NCI-H748 treated with DMSO at 0.1 percent for 48 hours (cell line): ENCODE measurements at regions not wholly inside any gene's neighbourhood (a gene's known extent, or its start where the extent isn't known, plus 50 kb on each side); places are given as distances from the start of the nearest gene placed in this dataset.
"Not testable (repeated sequence)": the region's sequence is repeated elsewhere in the genome, so short reads cannot be mapped to it uniquely, and the experiment has no call there.

ENCODE experiments used
- DNase-seq: peaks from one replicate; lab custom pipeline; 2025; lab: John Stamatoyannopoulos, UW

DNA sequence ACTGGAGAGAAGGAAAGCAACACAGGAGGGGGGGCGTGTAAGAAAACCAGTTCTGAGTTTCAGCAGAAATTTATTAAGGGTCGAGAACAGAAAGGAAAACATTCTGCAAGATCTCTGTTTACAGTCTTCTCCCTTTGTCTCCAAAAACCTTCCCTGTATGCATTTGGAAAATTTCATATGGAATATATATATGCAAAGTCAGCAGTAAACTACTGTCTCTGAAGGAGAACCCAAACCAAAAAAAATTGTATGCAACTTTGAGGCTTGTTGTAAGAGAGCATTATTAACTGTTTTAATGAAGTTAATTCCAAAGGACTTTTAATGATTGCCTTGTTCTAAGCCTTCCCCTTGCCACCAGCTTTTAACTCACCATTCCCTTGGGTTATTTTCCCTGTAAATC lies 238.2 kb upstream of the GPR149 start:
- no peak for DNase-seq

DNA sequence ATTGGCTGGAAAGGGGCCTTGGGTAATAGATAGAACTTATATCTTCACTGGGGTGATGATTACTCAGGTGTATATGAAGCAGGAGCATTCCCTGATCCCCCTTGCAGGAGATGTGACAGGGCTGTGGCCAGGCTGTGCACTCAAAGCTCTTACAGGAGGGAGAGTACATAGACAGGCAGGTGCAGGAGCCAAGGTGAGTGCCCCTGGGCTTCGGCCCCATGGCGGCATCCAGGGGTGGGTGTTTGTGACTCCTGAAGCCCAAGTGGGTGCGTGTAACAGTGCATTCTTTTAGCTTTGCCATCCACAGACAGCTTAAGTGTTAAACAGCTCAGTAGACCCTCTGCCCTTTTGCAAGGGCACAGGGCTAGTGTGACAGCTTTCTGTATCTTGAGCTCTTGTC lies 236.6 kb upstream of the GPR149 start:
- DNase-seq: no peak

DNA sequence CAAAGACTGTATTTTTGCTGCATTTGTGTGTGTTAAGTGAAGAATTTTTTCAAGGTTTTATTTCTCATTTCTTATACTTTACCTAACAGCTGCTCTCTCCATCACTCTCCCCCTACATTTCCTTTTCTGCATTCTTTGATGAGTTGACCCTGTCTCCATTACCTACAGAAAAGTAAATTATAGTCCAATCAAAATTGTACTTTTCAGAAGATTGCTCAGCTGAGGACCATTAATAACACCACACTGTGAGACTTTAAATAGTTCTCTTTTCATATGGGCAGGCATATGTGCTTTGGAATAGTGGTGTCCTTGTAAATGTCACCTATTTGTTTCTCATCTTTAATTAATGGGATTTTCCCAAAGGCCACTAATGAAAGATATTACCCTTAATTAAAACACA lies 234.7 kb upstream of the GPR149 start:
- no peak for DNase-seq

DNA sequence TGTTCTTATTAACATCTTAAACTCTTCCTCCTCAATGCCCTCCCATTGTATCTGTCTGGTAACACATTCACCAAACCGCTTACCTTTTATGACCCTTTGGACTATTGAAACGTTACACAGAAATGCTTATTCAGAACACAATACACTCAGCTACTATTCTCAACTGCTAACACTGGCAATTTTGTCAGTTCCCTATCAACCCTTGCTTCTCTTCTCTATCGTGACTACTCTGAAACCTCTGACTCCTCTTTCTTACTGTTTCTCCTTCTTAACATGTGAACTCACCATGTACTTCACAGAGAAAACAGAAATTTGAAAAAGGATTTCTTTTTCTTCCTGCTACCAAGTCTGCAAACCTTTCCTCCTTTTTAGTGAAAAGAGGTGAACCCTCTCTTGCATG lies 232.9 kb upstream of the GPR149 start:
- no peak for DNase-seq

DNA sequence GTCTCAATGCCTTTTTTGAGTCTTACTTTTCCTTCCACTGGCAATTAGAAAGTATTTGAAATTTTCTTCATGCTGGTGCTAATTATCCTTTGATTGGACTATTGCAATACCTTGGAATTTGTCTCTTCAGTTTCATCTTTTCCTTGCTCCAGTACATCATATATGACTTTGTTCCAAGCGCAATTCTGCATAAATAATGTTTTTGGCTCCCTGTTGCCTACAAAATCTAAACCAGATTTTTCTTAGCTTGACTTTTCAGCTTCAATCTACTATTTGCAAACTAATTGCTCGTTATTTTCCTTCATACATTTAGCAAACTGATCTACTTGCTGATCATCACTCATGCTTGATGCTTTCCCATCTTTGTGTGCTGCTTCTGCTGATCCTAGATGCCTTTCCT lies 230.8 kb upstream of the GPR149 start:
- no peak for DNase-seq

DNA sequence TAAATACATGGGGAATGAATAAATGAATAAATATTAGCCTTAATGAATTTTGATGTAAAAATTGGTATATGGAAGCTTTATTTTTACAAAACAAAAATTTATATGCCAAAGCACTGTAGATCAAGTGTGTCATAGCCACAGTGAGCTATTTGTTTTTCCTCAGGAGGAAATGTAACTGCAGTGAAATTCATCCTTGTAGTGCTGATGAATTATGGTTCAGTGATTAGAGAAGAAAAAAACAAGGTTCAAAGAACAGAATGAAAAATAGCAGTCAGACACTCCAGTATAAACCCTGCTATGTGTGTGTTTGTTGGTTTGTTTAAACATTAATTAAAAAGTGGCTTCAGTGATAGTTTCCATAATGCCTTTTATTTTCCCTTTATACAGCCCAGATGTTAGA lies 228.0 kb upstream of the GPR149 start:
- DNase-seq: no peak

DNA sequence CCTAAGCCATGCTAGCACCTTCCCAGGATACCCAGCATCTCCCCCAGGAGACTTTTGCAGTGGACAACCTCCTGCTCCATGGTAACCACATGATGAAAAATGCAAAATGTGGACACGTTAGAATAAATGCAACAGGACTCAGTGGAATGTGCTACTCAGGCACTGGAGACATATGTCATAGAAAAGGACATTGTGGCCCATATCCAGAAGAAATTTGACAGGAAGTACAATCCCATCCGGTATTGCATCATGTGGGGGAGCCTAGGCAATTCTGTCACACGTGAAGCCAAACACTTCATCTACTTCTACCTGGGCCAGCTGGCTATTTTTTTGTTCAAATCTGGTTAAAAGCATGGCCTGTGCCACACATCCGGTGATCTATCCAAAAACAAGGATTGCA lies 227.2 kb upstream of the GPR149 start:
- no peak for DNase-seq

DNA sequence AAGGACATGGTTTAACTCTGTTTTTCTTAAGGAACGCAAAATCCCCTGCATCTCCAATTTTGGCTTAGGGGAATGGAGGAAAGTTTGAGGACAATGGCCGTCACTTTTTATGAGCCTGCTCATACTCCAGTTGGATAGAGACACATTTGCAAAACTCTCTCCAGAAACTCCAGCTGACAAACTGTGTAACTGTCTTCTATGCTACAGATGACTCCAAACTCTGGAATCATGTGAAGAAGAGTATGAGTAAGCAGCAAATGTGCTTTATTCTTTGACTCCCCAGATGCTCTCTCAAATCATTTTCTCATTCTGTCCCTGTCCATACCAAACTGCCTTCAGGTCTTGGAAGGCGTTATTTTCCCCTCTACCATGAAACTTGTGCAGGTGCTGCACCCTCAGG lies 226.5 kb upstream of the GPR149 start:
- no peak for DNase-seq

DNA sequence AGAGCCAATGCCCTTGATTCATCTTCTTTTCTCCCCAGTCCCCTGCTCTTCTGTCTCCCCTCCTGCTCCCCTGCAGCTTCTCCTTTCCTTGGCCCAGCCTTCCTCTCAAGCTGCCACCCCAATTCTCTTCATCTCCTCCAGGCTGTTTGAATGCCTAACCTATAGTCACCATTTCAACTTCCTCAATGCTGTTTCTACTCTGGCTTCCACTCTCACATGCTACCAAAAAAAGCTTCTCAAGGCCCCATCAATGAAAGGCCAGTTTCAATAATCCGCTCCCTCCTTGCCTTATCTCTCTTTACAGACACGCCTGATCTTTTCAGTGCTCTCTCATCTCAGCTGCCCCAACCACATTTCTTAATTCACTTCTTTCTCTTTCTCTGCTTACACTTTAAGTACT lies 212.2 kb upstream of the GPR149 start:
- DNase-seq: no peak

DNA sequence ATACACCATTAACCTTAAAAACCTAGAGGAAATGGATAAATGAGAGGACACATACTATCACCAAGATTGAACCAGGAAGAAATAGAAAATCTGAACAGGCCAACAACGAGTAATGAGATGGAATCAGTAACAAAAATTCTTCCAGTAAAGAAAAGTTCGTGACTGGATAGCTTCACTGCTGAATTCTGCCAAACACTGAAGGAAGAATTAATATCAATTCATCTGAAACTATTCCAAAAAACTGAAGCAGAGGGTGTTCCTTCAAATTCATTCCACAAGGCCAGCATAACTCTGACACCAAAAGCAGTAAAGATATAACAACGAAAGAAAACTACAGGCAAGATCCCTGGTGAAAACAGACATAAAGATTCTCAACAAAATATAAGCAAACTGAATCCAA lies 195.8 kb upstream of the GPR149 start:
- no peak for DNase-seq

DNA sequence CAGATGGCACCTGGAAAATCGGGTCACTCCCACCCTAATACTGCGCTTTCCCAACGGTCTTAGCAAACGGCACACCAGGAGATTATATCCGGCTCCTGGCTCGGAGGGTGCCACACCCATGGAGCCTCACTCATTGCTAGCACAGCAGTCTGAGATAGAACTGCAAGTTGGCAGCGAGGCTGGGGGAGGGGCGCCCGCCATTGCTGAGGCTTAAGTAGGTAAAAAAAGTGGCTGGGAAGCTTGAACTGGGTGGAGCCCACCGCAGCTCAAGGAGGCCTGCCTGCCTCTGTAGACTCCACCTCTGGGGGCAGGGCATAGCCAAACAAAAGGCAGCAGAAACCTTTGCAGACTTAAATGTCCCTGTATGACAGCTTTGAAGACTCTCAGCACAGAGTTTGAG lies 189.6 kb upstream of the GPR149 start:
- not testable (repeated sequence) for DNase-seq

DNA sequence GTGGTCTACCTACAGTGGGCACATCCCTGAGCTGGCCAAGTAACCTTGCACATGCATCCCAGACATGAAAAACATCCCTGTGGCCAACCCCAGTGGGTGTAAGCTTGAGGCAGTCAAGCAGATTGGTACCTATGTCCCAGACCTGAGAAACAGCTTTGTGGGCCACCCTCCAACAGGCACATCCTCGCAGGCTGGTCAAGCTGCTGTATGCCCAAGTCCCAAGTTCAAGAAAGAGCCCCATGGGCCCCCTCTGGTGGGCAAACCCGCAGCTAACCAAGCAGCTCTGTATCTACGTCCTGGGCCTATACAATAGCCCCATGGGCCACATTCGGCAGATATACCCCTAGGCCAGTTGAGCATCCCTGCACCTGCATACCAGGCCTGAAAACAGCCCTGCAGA lies 186.3 kb upstream of the GPR149 start:
- no peak for DNase-seq

DNA sequence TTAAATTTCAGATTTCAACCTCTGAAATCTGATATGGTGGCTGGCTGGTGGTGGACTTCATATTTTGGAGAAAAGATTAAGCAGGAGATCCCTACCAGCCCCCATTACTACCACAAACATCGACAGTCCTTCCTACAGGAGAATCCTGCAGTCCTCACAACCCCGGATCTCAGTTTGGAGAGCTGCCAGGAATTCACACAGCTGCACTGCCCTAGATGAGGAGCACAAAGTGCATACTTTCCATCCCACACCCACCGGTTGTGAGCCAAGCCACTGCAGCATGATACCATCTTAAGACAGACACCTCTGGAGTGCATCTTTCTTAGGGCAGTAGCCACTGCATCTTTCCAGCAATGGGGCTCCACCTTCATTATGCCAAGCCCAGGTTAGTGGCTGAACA lies 185.5 kb upstream of the GPR149 start:
- no peak for DNase-seq

DNA sequence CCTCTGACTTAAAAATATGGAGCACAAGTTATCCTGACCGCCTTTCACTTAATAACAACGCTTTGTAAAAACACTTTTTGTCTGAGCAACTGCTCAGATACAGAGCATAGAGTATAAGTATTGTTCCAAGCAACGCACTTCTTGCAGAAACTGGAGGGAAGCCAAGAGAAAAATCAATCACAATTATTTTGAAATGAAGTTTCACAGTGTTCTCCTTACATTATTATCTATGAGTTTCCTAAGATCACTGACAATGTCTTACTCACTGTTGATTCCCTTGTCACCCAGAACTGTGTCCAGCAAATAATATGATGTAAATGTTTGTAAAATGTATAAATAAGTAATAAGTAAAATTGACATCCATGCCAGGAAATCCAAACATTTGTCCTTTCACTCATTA lies 184.6 kb upstream of the GPR149 start:
- DNase-seq: no peak

DNA sequence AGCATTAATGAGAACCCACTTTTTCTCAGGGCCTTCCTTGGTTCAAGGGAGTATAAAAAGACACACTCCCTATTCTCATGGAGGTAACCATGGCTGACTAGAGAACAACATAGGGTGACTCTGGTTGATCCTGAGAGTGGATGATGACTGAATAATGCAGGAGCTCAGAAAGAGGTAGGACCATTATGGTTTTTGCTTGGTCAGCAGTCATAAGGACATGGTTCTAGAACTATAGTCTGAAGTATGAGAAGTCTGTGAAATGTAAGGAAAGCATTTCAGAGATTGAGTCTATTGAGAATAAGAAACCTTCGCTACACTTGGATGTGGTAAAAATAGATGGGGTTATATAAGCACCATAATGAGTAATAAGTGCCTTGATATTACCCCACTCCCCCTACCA lies 184.1 kb upstream of the GPR149 start:
- no peak for DNase-seq

DNA sequence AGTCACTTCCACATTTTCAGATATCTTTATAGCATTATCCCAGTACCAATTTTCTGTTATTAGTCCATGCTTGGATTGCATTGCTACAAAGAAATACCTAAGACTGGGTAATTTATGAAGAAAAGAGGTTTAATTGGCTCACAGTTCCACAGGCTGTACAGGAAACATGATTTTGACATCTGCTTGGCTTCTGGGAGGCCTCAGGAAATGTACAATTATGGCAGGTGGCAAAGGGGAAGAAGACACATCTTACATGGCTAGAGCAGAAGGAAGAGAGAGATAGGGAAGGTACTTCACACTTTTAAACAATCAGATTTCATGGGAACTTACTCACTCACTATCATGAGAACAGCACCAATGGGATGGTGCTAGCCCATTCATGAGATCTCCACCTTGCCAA lies 172.3 kb upstream of the GPR149 start:
- no peak for DNase-seq

DNA sequence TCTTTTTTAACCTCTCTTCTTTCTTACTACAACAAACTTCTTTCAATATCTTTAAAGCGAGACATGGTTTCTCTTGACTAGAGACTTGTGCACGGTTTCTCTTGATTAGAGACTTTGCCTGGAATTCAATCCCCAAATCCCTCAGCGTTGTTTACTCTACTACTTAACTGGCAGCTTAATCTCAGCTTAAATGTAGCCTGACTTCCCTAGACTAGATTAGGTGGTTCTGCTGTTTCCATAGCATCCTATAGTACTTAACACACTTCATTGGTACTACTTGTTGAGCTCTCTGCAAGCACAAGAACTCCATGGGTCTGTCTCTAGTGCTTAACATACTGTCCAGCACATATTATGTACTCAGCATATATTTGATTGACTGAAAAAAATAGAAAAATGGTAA lies 168.2 kb upstream of the GPR149 start:
- no peak for DNase-seq

DNA sequence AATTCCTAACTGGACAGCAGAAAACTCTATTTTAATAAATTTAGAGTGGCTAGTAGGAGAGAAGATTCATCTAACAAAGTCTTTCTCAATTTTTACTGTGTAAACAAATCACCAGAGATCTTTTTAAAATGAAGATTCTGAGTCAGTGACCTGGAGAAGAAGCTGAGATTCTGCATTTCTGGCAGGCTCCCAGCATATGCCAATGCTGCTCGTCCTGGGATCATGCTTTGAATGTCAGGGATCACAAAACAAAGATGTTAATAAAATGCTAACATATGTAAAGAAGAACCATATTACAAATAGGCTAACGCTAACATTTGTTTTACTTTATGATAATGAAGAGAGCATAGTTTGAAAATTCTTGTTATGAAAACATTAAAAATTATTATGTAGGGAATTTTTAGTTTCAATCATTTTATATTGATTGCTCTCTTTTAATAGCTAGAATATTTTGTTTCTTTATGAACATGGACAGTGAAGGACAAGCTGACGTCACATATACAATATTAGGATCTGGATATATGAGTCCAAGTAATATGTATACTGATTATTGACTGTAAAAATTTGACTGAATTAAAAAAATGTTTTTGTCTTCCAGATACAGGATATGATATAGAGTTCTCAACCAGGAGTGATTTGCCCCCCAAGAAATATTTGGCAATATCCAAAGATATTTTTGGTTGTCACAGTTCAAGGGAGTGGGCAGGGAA lies 160.8 kb upstream of the GPR149 start:
- DNase-seq: no peak

DNA sequence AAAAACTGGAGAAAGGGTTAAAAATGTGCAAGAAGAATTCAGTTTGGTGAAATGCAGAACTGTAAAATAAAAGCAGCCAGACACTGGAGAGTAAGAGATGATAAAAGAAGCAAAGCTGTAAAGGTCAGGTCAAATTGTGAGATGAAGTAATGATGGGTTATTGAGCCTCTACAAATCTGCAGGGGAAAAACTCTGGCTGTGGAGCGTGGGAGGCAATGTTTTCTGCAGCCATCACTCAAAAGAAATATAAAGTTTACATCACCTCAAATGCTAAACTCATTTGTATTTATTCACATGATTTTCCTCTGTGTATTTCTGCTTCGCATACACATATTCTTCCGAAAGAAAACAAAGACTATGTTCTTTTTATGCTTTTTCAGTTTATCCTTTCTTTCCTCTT lies 158.8 kb upstream of the GPR149 start:
- DNase-seq: no peak

DNA sequence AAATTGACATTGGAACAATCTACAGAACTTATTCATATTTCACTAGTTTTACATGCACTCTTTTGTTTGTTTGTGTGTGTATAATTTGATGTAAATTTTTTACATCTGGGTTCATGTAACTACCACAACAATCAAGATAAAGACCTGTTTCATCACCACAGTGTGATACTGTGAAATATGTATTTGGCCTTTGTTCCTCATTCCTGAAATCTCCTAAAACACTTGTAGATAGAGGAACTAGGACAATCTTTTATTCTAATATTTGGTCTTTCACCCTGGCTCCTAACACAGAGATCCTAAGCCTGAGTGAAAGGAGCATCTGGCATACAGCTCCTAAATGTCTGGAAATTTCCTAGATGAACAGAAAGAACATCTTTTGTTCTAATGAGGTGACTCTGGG lies 155.0 kb upstream of the GPR149 start:
- DNase-seq: no peak

DNA sequence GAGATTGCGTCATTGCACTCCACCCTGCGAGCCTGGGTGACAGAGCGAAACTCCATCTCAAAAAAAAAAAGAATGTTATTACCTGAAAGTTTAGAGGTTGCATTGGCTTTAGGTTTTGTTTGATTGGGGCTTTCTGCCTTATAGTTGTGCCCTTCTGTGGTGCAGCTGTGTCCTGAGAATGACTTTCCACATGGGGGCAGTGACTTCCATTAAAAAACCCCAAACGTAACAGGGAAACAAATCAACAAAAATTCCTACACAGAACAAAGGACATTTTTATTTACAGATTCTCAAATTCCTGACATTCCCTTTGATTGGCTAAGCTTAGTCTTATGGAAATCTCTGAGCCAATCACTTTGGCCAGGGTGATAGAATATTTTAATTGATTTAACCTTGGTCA lies 154.1 kb upstream of the GPR149 start:
- DNase-seq: no peak

DNA sequence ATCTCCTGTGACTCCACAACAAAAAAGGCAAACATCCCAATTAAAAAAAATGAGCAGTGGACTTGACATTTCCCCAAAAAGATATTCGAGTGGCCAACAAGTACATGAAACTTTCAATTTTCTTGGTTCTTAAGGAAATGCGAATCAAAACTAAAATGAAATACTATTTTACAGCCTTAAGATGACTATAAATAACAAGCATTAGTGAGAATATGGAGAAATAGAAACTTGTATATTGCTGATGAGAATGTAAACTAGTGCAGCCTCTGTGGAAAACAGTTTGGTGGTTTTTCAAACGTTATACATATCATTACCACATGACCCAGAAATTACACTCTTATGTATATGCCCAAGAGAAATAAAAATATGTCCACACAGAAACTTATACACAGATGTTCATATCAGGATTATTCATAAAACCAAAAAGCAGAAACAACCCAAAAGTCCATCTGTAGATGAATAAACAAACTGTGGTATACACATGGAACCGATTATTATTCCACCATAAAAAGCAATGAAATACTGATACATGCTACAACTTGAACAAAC lies 153.2 kb upstream of the GPR149 start:
- no peak for DNase-seq

DNA sequence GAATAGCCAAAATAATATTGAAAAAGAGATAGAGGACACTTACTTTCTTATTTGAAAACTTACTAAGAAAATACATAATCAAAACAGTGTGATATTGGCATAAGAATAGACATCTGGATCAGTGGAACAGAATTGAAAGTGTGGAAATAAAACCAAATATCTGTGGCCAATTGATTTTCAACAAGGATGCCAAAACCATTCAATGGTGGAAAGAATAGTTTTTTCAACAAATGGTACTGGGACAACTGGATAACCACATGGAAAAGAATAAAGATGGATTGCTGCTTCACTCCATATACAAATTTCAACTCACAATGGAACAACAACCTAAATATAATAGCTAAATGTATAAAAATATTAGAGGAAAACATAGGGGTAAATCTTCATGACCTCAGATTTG lies 152.5 kb upstream of the GPR149 start:
- no peak for DNase-seq

DNA sequence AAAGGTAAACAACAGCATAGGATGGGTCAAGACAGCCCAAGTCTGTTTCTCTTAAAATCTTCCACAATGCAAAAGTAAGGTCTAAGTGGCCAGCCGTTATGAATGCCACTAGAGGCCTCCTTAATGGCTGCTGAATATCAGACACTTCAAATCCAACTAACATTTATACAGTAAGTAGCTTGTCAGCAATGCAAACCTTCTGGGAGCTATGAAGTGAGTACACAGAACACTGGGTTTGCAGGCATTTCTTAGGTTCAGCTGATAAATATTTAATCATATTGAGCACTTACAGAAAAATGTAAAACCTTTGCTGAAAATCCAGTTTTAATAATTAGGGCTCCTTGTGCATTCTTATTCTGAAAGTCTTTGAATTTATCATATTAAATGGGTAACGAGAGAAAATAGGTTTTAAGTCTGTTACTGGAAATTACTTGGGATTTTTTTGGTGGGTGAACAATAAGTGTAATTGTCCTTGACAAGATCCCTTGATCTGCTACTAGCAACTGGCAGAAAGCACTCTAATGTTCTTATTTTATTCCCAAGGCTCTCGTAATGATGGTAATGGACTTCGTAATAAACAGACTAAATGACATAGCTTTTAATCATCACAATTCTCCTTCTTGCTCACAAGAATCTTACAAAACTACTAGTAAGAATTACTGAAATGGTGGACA lies 141.7 kb upstream of the GPR149 start:
- no peak for DNase-seq
